H1 (cell line): ENCODE measurements at regions not wholly inside any gene's neighbourhood (a gene's known extent, or its start where the extent isn't known, plus 50 kb on each side); places are given as distances from the start of the nearest gene placed in this dataset.

Experiments used
- CTCF ChIA-PET: fragments of 300-600 bp; sonication (Branson Sonifier 250); formaldehyde crosslinking; loops from one replicate; lab custom pipeline; 2021; ENCODE audit not compliant: partially characterized antibody; lab: Charles Lee
- POLR2A ChIA-PET: fragments of 300-600 bp; sonication (Branson Sonifier 250); formaldehyde crosslinking; loops from one replicate; lab custom pipeline; 2021; ENCODE audit warnings: inconsistent platforms; ENCODE audit not compliant: partially characterized antibody; lab: Charles Lee
- DNase-seq, 2 experiments: peaks; one replicate each; pipeline versions ENCODE4 v3.0.0 to v3.0.0-alpha.2; 2010 to 2022; ENCODE audit warnings: low spot score in 2 of 2, low read depth in 1 of 2, mixed read lengths in 1 of 2
- FAIRE-seq: peaks from 2 replicates; lab custom pipeline; 2011; peaks lifted over from hg19 to GRCh38; lab: Jason Lieb, UNC
- H2AFZ ChIP-seq: 2 replicates; pipeline ENCODE4 v1.8.1; 2012; ENCODE audit warnings: low read length, inconsistent platforms
- H2AK5ac ChIP-seq: 2 replicates; pipeline ENCODE4 v1.6.1; 2013; ENCODE audit warnings: low read depth, low read length
- H2BK120ac ChIP-seq: replicated peaks from 2 replicates; pipeline ENCODE3; 2013; ENCODE audit warnings: low read depth, low read length, inconsistent platforms
- H2BK12ac ChIP-seq: 2 replicates; pipeline ENCODE4 v1.6.1; 2013; ENCODE audit warnings: low read depth, low read length
- H2BK15ac ChIP-seq: 2 replicates; pipeline ENCODE4 v1.6.1; 2013; ENCODE audit warnings: low read length
- H2BK20ac ChIP-seq: 2 replicates; pipeline ENCODE4 v1.6.1; 2013; ENCODE audit warnings: low read length
- H2BK5ac ChIP-seq: 2 replicates; pipeline ENCODE4 v1.6.1; 2013; ENCODE audit warnings: low read depth, low read length
- H3K14ac ChIP-seq: 2 replicates; pipeline ENCODE4 v1.6.1; 2013; ENCODE audit warnings: inconsistent platforms; ENCODE audit not compliant: insufficient read length
- H3K18ac ChIP-seq: 2 replicates; pipeline ENCODE4 v1.6.1; 2013; ENCODE audit warnings: low read length; ENCODE audit errors: extremely low read depth
- H3K23ac ChIP-seq: 2 replicates; pipeline ENCODE4 v1.6.1; 2013; ENCODE audit warnings: inconsistent platforms; ENCODE audit not compliant: insufficient read length
- H3K23me2 ChIP-seq: 2 replicates; pipeline ENCODE4 v1.6.1; 2013; ENCODE audit warnings: low read depth, low read length
- H3K27ac ChIP-seq: 2 replicates; pipeline ENCODE4 v1.6.1; 2011; ENCODE audit warnings: low read depth, low read length, inconsistent platforms
- H3K27me3 ChIP-seq, 4 experiments: replicated peaks in 1 of 4; 1 replicate in 1 of 4; 2 replicates in 3 of 4; pipeline versions ENCODE4 v1.6.1 to v1.8.1; 2011 to 2013; ENCODE audit warnings: low read length in 3 of 4, mild to moderate bottlenecking in 3 of 4, inconsistent platforms in 2 of 4, mixed read lengths in 2 of 4, moderate library complexity in 1 of 4; ENCODE audit not compliant: control insufficient read depth in 3 of 4, insufficient read depth in 3 of 4; ENCODE audit errors: extremely low read depth in 1 of 4
- H3K36me3 ChIP-seq, 4 experiments: 2 replicates each; pipeline versions ENCODE4 v1.6.1 to v1.8.1; 2011 to 2013; ENCODE audit warnings: mild to moderate bottlenecking in 4 of 4, low read length in 3 of 4, moderate library complexity in 2 of 4, control low read depth in 1 of 4, inconsistent platforms in 1 of 4; ENCODE audit not compliant: insufficient read depth in 4 of 4, control insufficient read depth in 2 of 4
- H3K4ac ChIP-seq: replicated peaks from 2 replicates; pipeline ENCODE3; 2013; ENCODE audit warnings: low read length, low read depth, mixed read lengths, inconsistent platforms; ENCODE audit not compliant: insufficient read length
- H3K4me1 ChIP-seq, 4 experiments: replicated peaks in 1 of 4; 1 replicate in 1 of 4; 2 replicates in 3 of 4; pipeline versions ENCODE4 v1.6.1 to v1.8.1; 2011 to 2013; ENCODE audit warnings: low read length in 3 of 4, inconsistent platforms in 2 of 4, mixed read lengths in 1 of 4; ENCODE audit not compliant: insufficient read depth in 4 of 4, control insufficient read depth in 3 of 4
- H3K4me2 ChIP-seq, 2 experiments: 2 replicates each; pipeline versions ENCODE4 v1.6.1 to v1.8.1; 2011 to 2013; ENCODE audit warnings: low read depth in 2 of 2, low read length in 2 of 2, control low read depth in 1 of 2, inconsistent platforms in 1 of 2, mild to moderate bottlenecking in 1 of 2; ENCODE audit not compliant: insufficient read depth in 1 of 2
- H3K4me3 ChIP-seq, 4 experiments: fragments of 200-600, 300-600 bp in 1 of 4; sonication (generic), shearing (Covaris generic), sonication (Bioruptor Twin) in 1 of 4; 2 replicates each; pipeline versions ENCODE4 v1.5.1 to v1.8.1; 2011 to 2016; ENCODE audit warnings: low read length in 4 of 4, low read depth in 3 of 4, control low read depth in 2 of 4, inconsistent platforms in 2 of 4, mild to moderate bottlenecking in 2 of 4, mixed read lengths in 1 of 4, moderate library complexity in 1 of 4; ENCODE audit not compliant: insufficient read depth in 2 of 4; ENCODE audit errors: extremely low read depth in 1 of 4
- H3K56ac ChIP-seq: replicated peaks from 2 replicates; pipeline ENCODE3; 2013; ENCODE audit warnings: low read depth, mild to moderate bottlenecking, mixed read lengths, low read length, inconsistent platforms; ENCODE audit not compliant: insufficient read length
- H3K79me1 ChIP-seq: 2 replicates; pipeline ENCODE4 v1.6.1; 2013; ENCODE audit warnings: low read depth, low read length, control low read depth
- H3K79me2 ChIP-seq, 2 experiments: 2 replicates each; pipeline versions ENCODE4 v1.6.1 to v1.8.1; 2012 to 2013; ENCODE audit warnings: low read length in 2 of 2, mild to moderate bottlenecking in 2 of 2, inconsistent platforms in 1 of 2; ENCODE audit not compliant: insufficient read depth in 2 of 2, control insufficient read depth in 1 of 2
- H3K9ac ChIP-seq, 4 experiments: replicated peaks in 1 of 4; 1 replicate in 1 of 4; 2 replicates in 3 of 4; pipeline versions ENCODE4 v1.6.1 to v1.8.1; 2011 to 2013; ENCODE audit warnings: low read depth in 3 of 4, low read length in 3 of 4, control low read depth in 2 of 4, mild to moderate bottlenecking in 2 of 4, moderate library complexity in 2 of 4, inconsistent platforms in 1 of 4; ENCODE audit errors: extremely low read depth in 1 of 4
- H3K9me3 ChIP-seq, 2 experiments: 2 replicates each; pipeline versions ENCODE4 v1.6.1 to v1.8.1; 2012 to 2013; ENCODE audit warnings: mild to moderate bottlenecking in 2 of 2, moderate library complexity in 2 of 2, control low read depth in 1 of 2, inconsistent platforms in 1 of 2, low read depth in 1 of 2, low read length in 1 of 2, mixed read lengths in 1 of 2; ENCODE audit not compliant: insufficient read depth in 2 of 2
- H4K20me1 ChIP-seq, 2 experiments: replicated peaks in 1 of 2; 2 replicates each; pipeline versions ENCODE3 to v1.8.1; 2011 to 2013; ENCODE audit warnings: inconsistent platforms in 2 of 2, low read length in 2 of 2, mild to moderate bottlenecking in 1 of 2; ENCODE audit not compliant: insufficient read depth in 2 of 2, control insufficient read depth in 1 of 2
- H4K5ac ChIP-seq: 2 replicates; pipeline ENCODE4 v1.6.1; 2013; ENCODE audit warnings: low read length, low read depth, mixed read lengths, inconsistent platforms; ENCODE audit not compliant: insufficient read length
- H4K8ac ChIP-seq: 2 replicates; pipeline ENCODE4 v1.8.0; 2013; ENCODE audit warnings: mild to moderate bottlenecking, moderate library complexity, low read length, inconsistent platforms; ENCODE audit not compliant: insufficient read depth; ENCODE audit errors: extremely low read depth
- H4K91ac ChIP-seq: replicated peaks from 2 replicates; pipeline ENCODE3; 2013; ENCODE audit warnings: low read length, mixed read lengths, inconsistent platforms; ENCODE audit not compliant: insufficient read length
- ZNF274 ChIP-seq: IDR thresholded peaks from 2 replicates; pipeline ENCODE4 v1.7.0; 2012; ENCODE audit warnings: low read length, borderline replicate concordance; ENCODE audit errors: extremely low read depth
- WGBS, 2 experiments: shearing (Covaris generic) in 1 of 2; methylation state at CpG; one replicate each; pipeline versions ENCODE4 v1.1.6 to v1.1.7; 2013 to 2015; ENCODE audit warnings: low lambda C conversion rate in 2 of 2, mixed read lengths in 2 of 2, inconsistent platforms in 1 of 2, low coverage in 1 of 2, missing lambda C conversion rate in 1 of 2; ENCODE audit not compliant: insufficient replicate concordance in 2 of 2, insufficient coverage in 1 of 2, insufficient read length in 1 of 2; ENCODE audit errors: extremely low coverage in 1 of 2, missing lambda C conversion rate in 1 of 2; 5-methylcytosine and 5-hydroxymethylcytosine counted together

DNA sequence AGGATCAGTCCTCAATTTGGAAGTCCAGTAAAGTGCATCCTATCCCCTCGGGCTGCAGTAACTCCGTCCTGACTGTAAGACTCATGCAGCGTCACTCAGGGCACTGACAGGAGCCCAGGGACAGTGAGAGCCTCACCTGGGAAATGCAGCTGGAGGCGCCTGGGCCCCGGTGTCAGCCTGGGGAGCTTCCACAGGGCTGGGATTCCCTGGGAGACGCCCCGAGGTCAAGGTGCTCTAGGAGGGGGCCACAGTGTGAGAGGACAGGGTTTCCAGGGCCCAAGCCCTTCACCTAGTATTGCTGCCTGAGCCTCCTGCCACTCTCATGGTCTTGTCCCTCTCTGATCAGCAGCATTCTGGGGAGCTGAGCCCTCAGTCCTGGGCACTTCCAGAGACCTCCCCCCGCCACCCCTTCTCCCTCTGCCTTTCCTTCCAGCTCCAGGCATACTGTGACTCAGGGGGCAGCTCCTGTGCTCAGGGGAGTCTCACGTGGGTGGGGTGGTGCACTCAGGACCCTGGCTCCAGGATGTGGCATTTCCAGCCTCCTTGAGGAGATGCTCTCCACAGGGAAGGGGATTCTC is 99.1 kb upstream of the IGLL5 start:
- H2BK120ac ChIP-seq: no peak overlapping the region
- H3K27me3 ChIP-seq: peaks cover 3 to 44% (median 19%) of the 10 kb centered on the region in 4 experiments
- H4K91ac ChIP-seq: peak overlapping the region; percentile 65
- no peak overlapping the region for H3K27ac ChIP-seq
- no peaks in the 10 kb centered on the region for H3K4me1 ChIP-seq
- H3K79me2 ChIP-seq: no peaks in the 10 kb centered on the region
- H3K4ac ChIP-seq: no peak overlapping the region
- no peak overlapping the region for H2BK15ac ChIP-seq
- no peak overlapping the region for H3K18ac ChIP-seq
- no peak for FAIRE-seq
- H3K23ac ChIP-seq: no peak overlapping the region
- CTCF ChIA-PET: interaction anchor here (1.0 kb wide), 1 partner anchor 14 kb away, joined by 5 read pairs; no protein-coding TSS in a partner anchor
- DNase-seq: no peak
- peaks cover 13 to 46% of the 10 kb centered on the region in 2 experiments for H3K9me3 ChIP-seq
- H3K23me2 ChIP-seq: no peaks in the 10 kb centered on the region
- H3K4me3 ChIP-seq: no peak overlapping the region
- no peak overlapping the region for H2AK5ac ChIP-seq
- H2BK5ac ChIP-seq: no peak overlapping the region
- no peak overlapping the region for H2BK12ac ChIP-seq
- no peak overlapping the region for H2BK20ac ChIP-seq
- no peaks in the 10 kb centered on the region for H3K79me1 ChIP-seq
- no peaks in the 10 kb centered on the region for H4K20me1 ChIP-seq
- H3K14ac ChIP-seq: no peak overlapping the region
- POLR2A ChIA-PET: no interaction called here
- H3K4me2 ChIP-seq: no peak overlapping the region
- no peaks in the 10 kb centered on the region for H3K36me3 ChIP-seq
- peak overlapping the region; percentile 23 for H4K8ac ChIP-seq
- no peak overlapping the region for H3K56ac ChIP-seq
- H2AFZ ChIP-seq: no peak overlapping the region
- no peak overlapping the region for H4K5ac ChIP-seq
- 68% methylated on average over 9 of the region's 9 CpGs; no CpG with 5 or more reads in 1 of the 2 experiments for WGBS, 2 experiments
- H3K9ac ChIP-seq: no peak overlapping the region
- TF ChIP-seq ZNF274: no peak
